HEK293 (cell line): ENCODE measurements at regions not wholly inside any gene's neighbourhood (a gene's known extent, or its start where the extent isn't known, plus 50 kb on each side); places are given as distances from the start of the nearest gene placed in this dataset.

Source experiments
- CTCF ChIA-PET: fragments of 350-600 bp; formaldehyde crosslinking; extraction: SDS; loops from one replicate; lab custom pipeline; 2021; ENCODE audit warnings: antibody characterized with exemption; lab: Yijun Ruan, JAX
- POLR2A ChIA-PET: fragments of 300-600 bp; formaldehyde crosslinking; extraction: SDS; loops from one replicate; lab custom pipeline; 2020; ENCODE audit warnings: antibody characterized with exemption, inconsistent platforms; lab: Yijun Ruan, JAX
- H3K27ac ChIP-seq: fragments of 200-500 bp; sonication (Bioruptor generic); 2 replicates; pipeline ENCODE4 v1.5.1; 2014; ENCODE audit warnings: low read depth, low read length, control low read depth, inconsistent platforms; ENCODE audit errors: extremely low read depth
- H3K36me3 ChIP-seq, 2 experiments: fragments of 200-500 bp in 1 of 2; sonication (Bioruptor generic) in 1 of 2; 1 replicate in 1 of 2; 2 replicates in 1 of 2; pipeline ENCODE4 v1.5.1; 2014 to 2017; ENCODE audit warnings: inconsistent platforms in 2 of 2, low read length in 2 of 2; ENCODE audit not compliant: control insufficient read depth in 2 of 2, insufficient read depth in 1 of 2
- H3K4me1 ChIP-seq: fragments of 200-500 bp; sonication (Bioruptor generic); 2 replicates; pipeline ENCODE4 v1.5.1; 2014; ENCODE audit warnings: mild to moderate bottlenecking, low read length, inconsistent platforms; ENCODE audit not compliant: control insufficient read depth, insufficient read depth
- H3K4me3 ChIP-seq: 2 replicates; pipeline ENCODE4 v1.5.1; 2011; ENCODE audit warnings: low read depth, mild to moderate bottlenecking, control low read depth, low read length, moderate library complexity
- H3K9me3 ChIP-seq: fragments of 200-500 bp; sonication (Bioruptor generic); 2 replicates; pipeline ENCODE4 v1.5.1; 2014; ENCODE audit warnings: low read depth, low read length, inconsistent platforms; ENCODE audit not compliant: control insufficient read depth, insufficient read depth
- GLI2 ChIP-seq: fragments of 450-650 bp; formaldehyde crosslinking; IDR thresholded peaks from 2 replicates; pipeline ENCODE4; 2017; ENCODE audit warnings: missing biosample characterization, missing genetic modification characterization, low read depth, borderline replicate concordance
- GLIS2 ChIP-seq: fragments of 450-650 bp; formaldehyde crosslinking; IDR thresholded peaks from 2 replicates; pipeline ENCODE4 v1.5.1; 2016; ENCODE audit warnings: missing biosample characterization, missing genetic modification characterization
- KLF16 ChIP-seq: fragments of 450-650 bp; formaldehyde crosslinking; IDR thresholded peaks from 2 replicates; pipeline ENCODE4 v1.5.1; 2017; ENCODE audit warnings: missing biosample characterization, missing genetic modification characterization
- KLF17 ChIP-seq: fragments of 450-650 bp; formaldehyde crosslinking; IDR thresholded peaks from 2 replicates; pipeline ENCODE4 v1.5.1; 2016; ENCODE audit warnings: missing biosample characterization, missing genetic modification characterization
- OVOL3 ChIP-seq: fragments of 450-650 bp; formaldehyde crosslinking; IDR thresholded peaks from 2 replicates; pipeline ENCODE4 v1.5.1; 2016; ENCODE audit warnings: missing biosample characterization, missing genetic modification characterization
- PBX3 ChIP-seq: sonication (generic); formaldehyde crosslinking; IDR thresholded peaks from 2 replicates; pipeline ENCODE4 v1.8.1; 2022; ENCODE audit warnings: mild to moderate bottlenecking, moderate library complexity, missing genetic modification reagents
- ZBTB44 ChIP-seq: fragments of 450-650 bp; IDR thresholded peaks from 2 replicates; pipeline ENCODE4 v1.5.1; 2018; ENCODE audit warnings: missing biosample characterization, mild to moderate bottlenecking, missing genetic modification characterization
- ZBTB8A ChIP-seq: fragments of 450-650 bp; formaldehyde crosslinking; IDR thresholded peaks from 2 replicates; pipeline ENCODE4 v1.5.1; 2016; ENCODE audit warnings: missing biosample characterization, missing genetic modification characterization
- ZNF138 ChIP-seq: fragments of 450-650 bp; formaldehyde crosslinking; IDR thresholded peaks from 2 replicates; pipeline ENCODE4 v1.5.1; 2016; ENCODE audit warnings: missing biosample characterization, missing genetic modification characterization, borderline replicate concordance
- ZNF174 ChIP-seq: fragments of 450-650 bp; formaldehyde crosslinking; IDR thresholded peaks from 2 replicates; pipeline ENCODE4 v1.5.0; 2017; ENCODE audit warnings: missing biosample characterization, mild to moderate bottlenecking, missing genetic modification characterization
- ZNF366 ChIP-seq: fragments of 450-650 bp; formaldehyde crosslinking; conservative IDR thresholded peaks from 2 replicates; pipeline ENCODE4 v1.5.1; 2016; ENCODE audit warnings: missing biosample characterization, missing genetic modification characterization
- ZNF391 ChIP-seq: fragments of 450-650 bp; formaldehyde crosslinking; IDR thresholded peaks from 2 replicates; pipeline ENCODE4 v1.5.1; 2016; ENCODE audit warnings: low read depth, missing biosample characterization, missing genetic modification characterization, borderline replicate concordance
- ZNF514 ChIP-seq: fragments of 450-650 bp; formaldehyde crosslinking; IDR thresholded peaks from 2 replicates; pipeline ENCODE4 v1.5.1; 2016; ENCODE audit warnings: missing biosample characterization, missing genetic modification characterization
- ZNF518A ChIP-seq: fragments of 450-650 bp; formaldehyde crosslinking; conservative IDR thresholded peaks from 2 replicates; pipeline ENCODE4 v1.5.1; 2016; ENCODE audit warnings: low read depth, missing biosample characterization, missing genetic modification characterization
- ZNF549 ChIP-seq: fragments of 450-650 bp; IDR thresholded peaks from 2 replicates; pipeline ENCODE4 v1.5.1; 2018; ENCODE audit warnings: missing biosample characterization, missing genetic modification characterization, mild to moderate bottlenecking, inconsistent platforms, moderate library complexity
- ZNF561 ChIP-seq: fragments of 450-650 bp; IDR thresholded peaks from 2 replicates; pipeline ENCODE4 v1.5.1; 2018; ENCODE audit warnings: missing biosample characterization, missing genetic modification characterization, borderline replicate concordance
- ZNF645 ChIP-seq: fragments of 450-650 bp; formaldehyde crosslinking; IDR thresholded peaks from 2 replicates; pipeline ENCODE4; 2016; ENCODE audit warnings: missing biosample characterization, missing genetic modification characterization
- ZNF654 ChIP-seq: fragments of 450-650 bp; formaldehyde crosslinking; IDR thresholded peaks from 2 replicates; pipeline ENCODE4 v1.5.1; 2016; ENCODE audit warnings: low read depth, missing biosample characterization, missing genetic modification characterization
- ZNF707 ChIP-seq: fragments of 450-650 bp; formaldehyde crosslinking; IDR thresholded peaks from 2 replicates; pipeline ENCODE4 v1.5.1; 2016; ENCODE audit warnings: missing biosample characterization, missing genetic modification characterization

- ChIA-PET CTCF (interaction anchor here (0.6 to 1.9 kb wide), 5 partner anchors 140 to 1285 kb away, joined by 3 to 6 read pairs (median 3); no protein-coding TSS in a partner anchor), POLR2A (no interaction called here)
- no peak for TF ChIP-seq PBX3 (CRISPR knock-in tag)
- no peak for TF ChIP-seq GLI2 (tag by site-specific recombination)
- no peak for TF ChIP-seq ZNF549 (tag by site-specific recombination)
- TF ChIP-seq ZBTB8A (tag by site-specific recombination), result no peak
- TF ChIP-seq ZNF518A (tag by site-specific recombination), result no peak
- no peak for TF ChIP-seq ZNF561 (tag by site-specific recombination)
- TF ChIP-seq ZNF138 (tag by site-specific recombination), result no peak
- TF ChIP-seq KLF17 (tag by site-specific recombination), result no peak
- no peak for TF ChIP-seq ZNF707 (tag by site-specific recombination)
- no peak for TF ChIP-seq ZNF174 (tag by site-specific recombination)
- TF ChIP-seq ZNF391, result no peak
- TF ChIP-seq KLF16 (tag by site-specific recombination), result no peak
- no peak for TF ChIP-seq ZNF514 (tag by site-specific recombination)
- TF ChIP-seq ZNF366 (tag by site-specific recombination), result no peak
- no peak for TF ChIP-seq ZBTB44 (tag by site-specific recombination)
- no peak for TF ChIP-seq ZNF645 (tag by site-specific recombination)
- TF ChIP-seq OVOL3, result no peak
- TF ChIP-seq GLIS2 (tag by site-specific recombination), result no peak
- TF ChIP-seq ZNF654 (tag by site-specific recombination), result no peak
- H3K9me3 ChIP-seq, result no peaks in the 10 kb centered on the region
- H3K4me3 ChIP-seq, result no peak overlapping the region
- H3K27ac ChIP-seq, result no peak overlapping the region
- H3K36me3 ChIP-seq, result no peaks in the 10 kb centered on the region
- H3K4me1 ChIP-seq, result no peaks in the 10 kb centered on the region; the same call in 1 of the 2 replicates
Observed at GRCh38 chr5:145685417-145685816, 149.7 kb downstream of the PRELID2 start.
